Osteoblast (primary cell): ENCODE measurements at regions not wholly inside any gene's neighbourhood (a gene's known extent, or its start where the extent isn't known, plus 50 kb on each side); places are given as distances from the start of the nearest gene placed in this dataset.
A peak's percentile ranks its signal among the peaks of the same experiment; 100 is the strongest.

Source experiments
- DNase-seq: peaks from one replicate; pipeline ENCODE4 v3.0.0; 2011; ENCODE audit warnings: low spot score, mixed read lengths; ENCODE audit not compliant: insufficient read length; ENCODE audit errors: missing footprints
- H2AFZ ChIP-seq: 2 replicates; pipeline ENCODE4 v1.6.0; 2011; ENCODE audit warnings: mild to moderate bottlenecking, low read length
- H3K27ac ChIP-seq: 2 replicates; pipeline ENCODE4 v1.5.1; 2011; ENCODE audit warnings: mild to moderate bottlenecking, low read depth, low read length, moderate library complexity
- H3K27me3 ChIP-seq: 2 replicates; pipeline ENCODE4 v1.6.0; 2012; ENCODE audit warnings: mild to moderate bottlenecking, control low read depth, inconsistent platforms, low read length, moderate library complexity; ENCODE audit not compliant: insufficient read depth
- H3K36me3 ChIP-seq: 2 replicates; pipeline ENCODE4 v1.5.1; 2011; ENCODE audit warnings: mild to moderate bottlenecking, low read length, control low read depth, moderate library complexity; ENCODE audit not compliant: insufficient read depth
- H3K4me1 ChIP-seq: 2 replicates; pipeline ENCODE4 v1.5.1; 2011; ENCODE audit warnings: mild to moderate bottlenecking, low read length, control low read depth, moderate library complexity; ENCODE audit not compliant: insufficient read depth
- H3K4me2 ChIP-seq: 2 replicates; pipeline ENCODE4 v1.6.0; 2011; ENCODE audit warnings: mild to moderate bottlenecking, low read length; ENCODE audit not compliant: insufficient read depth
- H3K4me3 ChIP-seq: fragments of 200-600 bp; sonication (generic); 3 replicates; pipeline ENCODE4 v1.5.1; 2012; ENCODE audit warnings: mild to moderate bottlenecking, low read length, inconsistent platforms; ENCODE audit not compliant: insufficient read depth
- H3K79me2 ChIP-seq: 2 replicates; pipeline ENCODE4 v1.6.0; 2012; ENCODE audit warnings: mild to moderate bottlenecking, low read length, control low read depth, inconsistent platforms; ENCODE audit not compliant: insufficient read depth
- H3K9me3 ChIP-seq: 2 replicates; pipeline ENCODE4 v1.5.1; 2011; ENCODE audit warnings: low read depth, low read length, control low read depth
- H4K20me1 ChIP-seq: 2 replicates; pipeline ENCODE4 v1.6.0; 2012; ENCODE audit warnings: mild to moderate bottlenecking, low read length, control low read depth; ENCODE audit not compliant: insufficient read depth
- TF ChIP-seq, protein P1 (sequence below): IDR thresholded peaks from 2 replicates; pipeline ENCODE4 v1.5.1; 2011; ENCODE audit warnings: mild to moderate bottlenecking, low read depth, low read length, moderate library complexity; ENCODE audit errors: extremely low read depth

DNA sequence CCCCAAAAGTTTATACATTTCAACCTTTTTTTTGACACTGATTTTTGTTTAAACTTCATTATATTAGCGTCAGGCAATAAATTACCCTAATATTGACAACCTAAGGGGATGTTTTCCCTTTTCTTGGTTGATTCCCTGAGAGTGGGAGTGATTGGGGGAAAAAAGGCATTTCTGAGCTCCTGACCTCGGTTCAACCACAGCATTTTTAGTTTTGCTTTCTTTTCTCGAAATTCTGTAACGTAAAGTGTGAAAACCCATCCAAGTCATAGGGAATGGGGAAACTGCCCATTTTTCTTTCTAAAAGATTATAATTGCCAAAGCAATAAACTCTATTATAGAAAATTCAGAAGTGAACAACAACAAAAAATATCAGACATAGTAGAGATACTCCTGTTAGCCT is 67.9 kb upstream of the SPACA1 start:
- Histone ChIP-seq H2AFZ (no peak overlapping the region), H3K27ac (no peak overlapping the region), H3K9me3 (no peaks in the 10 kb centered on the region), H3K4me2 (peak overlapping the region; percentile 32), H3K4me3 (no peak overlapping the region), H4K20me1 (no peaks in the 10 kb centered on the region), H3K36me3 (no peaks in the 10 kb centered on the region), H3K4me1 (no peaks in the 10 kb centered on the region), H3K27me3 (no peaks in the 10 kb centered on the region), H3K79me2 (no peaks in the 10 kb centered on the region)
- TF ChIP-seq, protein P1, sequence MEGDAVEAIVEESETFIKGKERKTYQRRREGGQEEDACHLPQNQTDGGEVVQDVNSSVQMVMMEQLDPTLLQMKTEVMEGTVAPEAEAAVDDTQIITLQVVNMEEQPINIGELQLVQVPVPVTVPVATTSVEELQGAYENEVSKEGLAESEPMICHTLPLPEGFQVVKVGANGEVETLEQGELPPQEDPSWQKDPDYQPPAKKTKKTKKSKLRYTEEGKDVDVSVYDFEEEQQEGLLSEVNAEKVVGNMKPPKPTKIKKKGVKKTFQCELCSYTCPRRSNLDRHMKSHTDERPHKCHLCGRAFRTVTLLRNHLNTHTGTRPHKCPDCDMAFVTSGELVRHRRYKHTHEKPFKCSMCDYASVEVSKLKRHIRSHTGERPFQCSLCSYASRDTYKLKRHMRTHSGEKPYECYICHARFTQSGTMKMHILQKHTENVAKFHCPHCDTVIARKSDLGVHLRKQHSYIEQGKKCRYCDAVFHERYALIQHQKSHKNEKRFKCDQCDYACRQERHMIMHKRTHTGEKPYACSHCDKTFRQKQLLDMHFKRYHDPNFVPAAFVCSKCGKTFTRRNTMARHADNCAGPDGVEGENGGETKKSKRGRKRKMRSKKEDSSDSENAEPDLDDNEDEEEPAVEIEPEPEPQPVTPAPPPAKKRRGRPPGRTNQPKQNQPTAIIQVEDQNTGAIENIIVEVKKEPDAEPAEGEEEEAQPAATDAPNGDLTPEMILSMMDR, result no peak
- no peak for DNase-seq

DNA sequence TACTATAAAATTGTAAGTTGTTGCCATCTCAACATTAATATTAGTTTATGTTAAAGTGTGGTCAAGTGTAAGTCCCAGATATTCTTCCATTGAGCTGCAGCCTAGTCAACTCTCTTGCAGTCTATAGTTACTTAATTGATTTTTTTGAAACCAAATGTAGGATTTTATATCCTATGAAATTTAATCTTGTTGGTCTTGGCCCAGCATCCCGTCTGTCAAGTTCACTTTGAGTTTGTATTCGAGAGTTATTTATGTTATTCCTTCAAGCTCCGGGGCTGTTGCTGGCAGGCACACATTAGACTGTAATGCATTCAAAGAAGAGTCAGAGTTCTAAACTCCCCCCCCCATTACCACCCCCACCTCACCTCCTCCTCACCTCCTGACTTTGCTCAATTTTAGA is 71.0 kb upstream of the SPACA1 start:
- no peaks in the 10 kb centered on the region for H3K36me3 ChIP-seq
- no peak overlapping the region for H3K27ac ChIP-seq
- no peaks in the 10 kb centered on the region for H3K79me2 ChIP-seq
- no peaks in the 10 kb centered on the region for H3K27me3 ChIP-seq
- H3K9me3 ChIP-seq, result no peaks in the 10 kb centered on the region
- H3K4me1 ChIP-seq, result no peaks in the 10 kb centered on the region
- H3K4me2 ChIP-seq, result no peak overlapping the region
- TF ChIP-seq, protein P1, result no peak
- H4K20me1 ChIP-seq, result no peaks in the 10 kb centered on the region
- no peak for DNase-seq
- no peak overlapping the region for H3K4me3 ChIP-seq
- no peak overlapping the region for H2AFZ ChIP-seq

DNA sequence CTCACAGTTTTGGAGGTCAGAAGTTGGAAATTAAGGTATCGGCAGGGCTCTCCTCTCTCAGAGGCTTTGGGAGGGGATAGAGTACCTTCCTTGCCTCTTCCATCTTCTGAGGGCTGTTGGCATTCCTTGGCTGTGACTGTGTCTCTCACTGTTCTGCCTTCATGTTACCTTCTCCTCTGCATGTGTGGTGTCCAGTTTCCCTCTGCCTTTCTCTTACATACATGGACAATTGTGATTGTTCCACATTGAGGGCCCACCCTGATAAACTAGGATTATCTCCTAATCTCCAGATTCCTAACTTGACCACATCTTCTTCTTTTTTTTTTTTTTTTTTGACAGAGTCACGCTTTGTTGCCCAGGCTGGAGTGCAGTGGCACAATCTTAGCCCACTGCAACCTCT is 72.1 kb upstream of the SPACA1 start:
- no peak for DNase-seq
- TF ChIP-seq, protein P1, result no peak
- H2AFZ ChIP-seq, result no peak overlapping the region
- no peaks in the 10 kb centered on the region for H3K9me3 ChIP-seq
- no peaks in the 10 kb centered on the region for H3K79me2 ChIP-seq
- H3K27me3 ChIP-seq, result no peaks in the 10 kb centered on the region
- no peaks in the 10 kb centered on the region for H4K20me1 ChIP-seq
- no peak overlapping the region for H3K4me3 ChIP-seq
- H3K27ac ChIP-seq, result no peak overlapping the region
- H3K36me3 ChIP-seq, result no peaks in the 10 kb centered on the region
- no peaks in the 10 kb centered on the region for H3K4me1 ChIP-seq
- no peak overlapping the region for H3K4me2 ChIP-seq

DNA sequence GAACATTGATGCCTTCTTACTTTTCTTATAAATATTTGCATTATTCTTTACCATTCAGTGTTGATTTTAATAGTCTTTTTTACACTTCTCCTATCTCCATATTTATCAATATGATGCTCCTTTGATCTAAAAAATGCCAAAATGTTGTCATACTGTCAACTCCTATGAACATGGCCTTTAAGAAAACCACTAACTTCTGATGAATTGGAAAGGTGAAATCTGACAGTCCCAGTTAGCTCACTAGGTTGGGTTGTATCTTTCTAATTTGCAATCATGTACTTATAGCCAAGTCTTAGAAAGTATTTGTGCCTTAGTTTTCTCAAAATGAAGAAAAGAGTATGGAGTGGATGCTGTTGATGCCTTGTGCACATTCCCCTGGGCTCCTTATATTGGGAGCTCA is 75.4 kb upstream of the SPACA1 start:
- Histone ChIP-seq H2AFZ (no peak overlapping the region), H3K4me1 (no peaks in the 10 kb centered on the region), H3K27me3 (peaks cover 12% of the 10 kb centered on the region), H3K4me2 (no peak overlapping the region), H3K4me3 (no peak overlapping the region), H3K79me2 (no peaks in the 10 kb centered on the region), H4K20me1 (no peaks in the 10 kb centered on the region), H3K9me3 (no peaks in the 10 kb centered on the region), H3K27ac (no peak overlapping the region), H3K36me3 (no peaks in the 10 kb centered on the region)
- no peak for DNase-seq
- TF ChIP-seq, protein P1, result no peak
